HepG2 (cell line): ENCODE measurements at regions not wholly inside any gene's neighbourhood (a gene's known extent, or its start where the extent isn't known, plus 50 kb on each side); places are given as distances from the start of the nearest gene placed in this dataset.

Experiments
- ATAC-seq: fragments of 200-7000 bp; cut with Tn5 transposase; 3 replicates; pipeline ENCODE4 v1.9.1; 2020; ENCODE audit warnings: mild to moderate bottlenecking, moderate library complexity
- BruUV-seq: library from RNA; stranded (reverse); fragments of 400-500 nt; replicated peaks from 2 replicates; lab custom pipeline; 2021; lab: Mats Ljungman, UMichigan
- CTCF ChIA-PET: fragments of 300-600 bp; formaldehyde crosslinking; extraction: SDS; loops from one replicate; lab custom pipeline; 2021; ENCODE audit warnings: low total read pairs, inconsistent platforms, low intra/inter-chr PET ratio; lab: Yijun Ruan, JAX
- POLR2A ChIA-PET: fragments of 350-600 bp; sonication (Branson Sonifier 250); formaldehyde crosslinking; loops from one replicate; lab custom pipeline; 2020; ENCODE audit warnings: antibody characterized with exemption, inconsistent platforms; lab: Yijun Ruan, JAX
- DNase-seq: peaks from one replicate; pipeline ENCODE4 v3.0.0-alpha.2; 2015; ENCODE audit warnings: low spot score
- FAIRE-seq: peaks from 3 replicates; lab custom pipeline; 2011; peaks lifted over from hg19 to GRCh38; lab: Jason Lieb, UNC
- H2AFZ ChIP-seq: one replicate; pipeline ENCODE4 v1.6.1; 2011; ENCODE audit warnings: low read length, inconsistent platforms
- H3K27ac ChIP-seq: fragments of 300-600 bp; 3 replicates; pipeline ENCODE4 v1.8.0; 2011; ENCODE audit warnings: mixed run types, mild to moderate bottlenecking, mixed read lengths, low read length, inconsistent platforms; ENCODE audit not compliant: insufficient read depth; ENCODE audit errors: extremely low read length
- H3K27me3 ChIP-seq, 2 experiments: fragments of 200-600 bp in 1 of 2; 2 replicates in 1 of 2; 3 replicates in 1 of 2; pipeline versions ENCODE4 v1.6.0 to v1.8.0; 2011; ENCODE audit warnings: low read length in 2 of 2, mild to moderate bottlenecking in 2 of 2, moderate library complexity in 2 of 2, inconsistent platforms in 1 of 2; ENCODE audit not compliant: insufficient read depth in 2 of 2, control insufficient read depth in 1 of 2
- H3K36me3 ChIP-seq, 2 experiments: fragments of 200-600 bp in 1 of 2; replicated peaks in 1 of 2; 2 replicates in 1 of 2; 3 replicates in 1 of 2; pipeline versions ENCODE4 v1.5.1 to v1.8.0; 2011; ENCODE audit warnings: low read length in 2 of 2, inconsistent platforms in 1 of 2; ENCODE audit not compliant: insufficient read depth in 2 of 2, control insufficient read depth in 1 of 2
- H3K4me1 ChIP-seq: 2 replicates; pipeline ENCODE4 v1.5.1; 2012; ENCODE audit warnings: low read length, inconsistent platforms; ENCODE audit not compliant: insufficient read depth
- H3K4me2 ChIP-seq: 2 replicates; pipeline ENCODE4 v1.6.0; 2011; ENCODE audit warnings: low read depth, low read length, inconsistent platforms
- H3K4me3 ChIP-seq, 3 experiments: fragments of 200-600 bp in 1 of 3; sonication (generic), shearing (Covaris generic) in 1 of 3; replicated peaks in 1 of 3; 2 replicates each; pipeline ENCODE4 v1.5.1; 2011 to 2016; ENCODE audit warnings: low read length in 3 of 3, inconsistent platforms in 2 of 3, low read depth in 2 of 3, mild to moderate bottlenecking in 2 of 3, control low read depth in 1 of 3, mixed read lengths in 1 of 3; ENCODE audit not compliant: insufficient read depth in 1 of 3
- H3K79me2 ChIP-seq: one replicate; pipeline ENCODE4 v1.6.1; 2011; ENCODE audit warnings: low read length, inconsistent platforms; ENCODE audit not compliant: insufficient read depth
- H3K9ac ChIP-seq: 2 replicates; pipeline ENCODE4 v1.6.0; 2011; ENCODE audit warnings: mild to moderate bottlenecking, low read depth, low read length, inconsistent platforms; ENCODE audit not compliant: insufficient read depth
- H3K9me3 ChIP-seq: 2 replicates; pipeline ENCODE4 v1.5.1; 2012; ENCODE audit warnings: mild to moderate bottlenecking, low read length
- H4K20me1 ChIP-seq: 2 replicates; pipeline ENCODE4 v1.6.0; 2011; ENCODE audit warnings: inconsistent platforms, mild to moderate bottlenecking, low read length, moderate library complexity; ENCODE audit not compliant: insufficient read depth
- E2F1 ChIP-seq: sonication (generic); formaldehyde crosslinking; IDR thresholded peaks from 2 replicates; pipeline ENCODE4 v1.5.0; 2020; ENCODE audit warnings: missing genetic modification reagents
- GATAD2A ChIP-seq: IDR thresholded peaks from 2 replicates; pipeline ENCODE4 v1.6.1; 2016
- KLF6 ChIP-seq: IDR thresholded peaks from 2 replicates; pipeline ENCODE4 v1.8.0; 2016; ENCODE audit warnings: missing biosample characterization, missing genetic modification reagents
- MAFG ChIP-seq: sonication (generic); formaldehyde crosslinking; IDR thresholded peaks from 2 replicates; pipeline ENCODE4 v1.5.1; 2020; ENCODE audit warnings: mild to moderate bottlenecking, missing genetic modification reagents
- MAZ ChIP-seq, 2 experiments: sonication (generic) in 1 of 2; formaldehyde crosslinking in 1 of 2; IDR thresholded peaks; 2 replicates each; pipeline versions ENCODE4 v1.5.0 to v1.6.1; 2012 to 2020; ENCODE audit warnings: low read depth in 2 of 2, mild to moderate bottlenecking in 2 of 2, borderline replicate concordance in 1 of 2, improper control_type of control experiment in 1 of 2, low read length in 1 of 2, missing genetic modification reagents in 1 of 2, moderate library complexity in 1 of 2
- NBN ChIP-seq: fragments of 450-650 bp; conservative IDR thresholded peaks from 2 replicates; pipeline ENCODE4 v1.6.1; 2017
- NR2C2 ChIP-seq: sonication (generic); formaldehyde crosslinking; IDR thresholded peaks from 2 replicates; pipeline ENCODE4 v1.4.0; 2020; ENCODE audit warnings: missing genetic modification reagents, mild to moderate bottlenecking, moderate library complexity, borderline replicate concordance
- PAWR ChIP-seq: sonication (generic); formaldehyde crosslinking; IDR thresholded peaks from 2 replicates; pipeline ENCODE4 v1.4.0; 2020; ENCODE audit warnings: missing genetic modification reagents, mild to moderate bottlenecking, borderline replicate concordance
- PLSCR1 ChIP-seq: sonication (generic); formaldehyde crosslinking; IDR thresholded peaks from 2 replicates; pipeline ENCODE4 v1.5.0; 2020; ENCODE audit warnings: missing genetic modification reagents, mild to moderate bottlenecking, borderline replicate concordance
- SMARCC2 ChIP-seq: fragments of 450-650 bp; IDR thresholded peaks from 2 replicates; pipeline ENCODE4 v1.6.1; 2017; ENCODE audit warnings: antibody characterized with exemption, mild to moderate bottlenecking
- THAP7 ChIP-seq: sonication (generic); formaldehyde crosslinking; IDR thresholded peaks from 2 replicates; pipeline ENCODE4 v1.8.1; 2023; ENCODE audit warnings: mild to moderate bottlenecking, missing genetic modification reagents
- WIZ ChIP-seq: sonication (generic); formaldehyde crosslinking; IDR thresholded peaks from 2 replicates; pipeline ENCODE4 v1.5.1; 2020; ENCODE audit warnings: mild to moderate bottlenecking, missing genetic modification reagents
- ZBTB26 ChIP-seq: IDR thresholded peaks from 2 replicates; pipeline ENCODE4 v1.6.1; 2016; ENCODE audit warnings: missing compliant biosample characterization, missing genetic modification reagents, borderline replicate concordance
- ZNF282 ChIP-seq: fragments of 450-650 bp; IDR thresholded peaks from 2 replicates; pipeline ENCODE4 v1.6.1; 2018; ENCODE audit not compliant: partially characterized antibody
- ZNF563 ChIP-seq: sonication (generic); formaldehyde crosslinking; IDR thresholded peaks from 2 replicates; pipeline ENCODE4 v1.8.0; 2022; ENCODE audit warnings: mild to moderate bottlenecking, moderate library complexity, missing genetic modification reagents
- ZNF619 ChIP-seq: sonication (generic); formaldehyde crosslinking; IDR thresholded peaks from 2 replicates; pipeline ENCODE4 v1.4.0; 2020; ENCODE audit warnings: mild to moderate bottlenecking, missing genetic modification reagents
- ZNF775 ChIP-seq: sonication (generic); formaldehyde crosslinking; IDR thresholded peaks from 2 replicates; pipeline ENCODE4 v1.4.0; 2020; ENCODE audit warnings: missing genetic modification reagents, mild to moderate bottlenecking, moderate library complexity, borderline replicate concordance
- ZNF777 ChIP-seq: sonication (generic); formaldehyde crosslinking; IDR thresholded peaks from 2 replicates; pipeline ENCODE4 v1.4.0; 2020; ENCODE audit warnings: missing genetic modification reagents
- ZNF792 ChIP-seq: IDR thresholded peaks from 2 replicates; pipeline ENCODE4 v1.6.1; 2016
- WGBS: methylation state at CpG from one replicate; pipeline ENCODE4 v1.1.6; 2017; ENCODE audit warnings: low lambda C conversion rate; 5-methylcytosine and 5-hydroxymethylcytosine counted together
- in situ Hi-C: cut with HindIII; loops from 2 replicates; pipeline ENCODE4 v1.10.0; 2017; ENCODE audit warnings: low pct_unique_long_range_greater_than_20kb; ENCODE audit not compliant: extremely low pct_ligation_motif_present
- intact Hi-C: fragments of 100-400 bp; cut with micrococcal nuclease; formaldehyde crosslinking; loops from one replicate; pipeline ENCODE4 v1.10.0; 2022; ENCODE audit not compliant: unreplicated experiment

GRCh38 chr2:147390475-147390874 is 454.4 kb upstream of the ACVR2A start:
- in situ Hi-C loops, result loop anchor here (25.0 kb wide), 1 partner anchor 522 kb away; no protein-coding TSS in a partner anchor
- no peak for FAIRE-seq
- WGBS, result 3% methylated on average over 3 of the region's 3 CpGs

GRCh38 chr2:147389218-147389617 is 455.6 kb upstream of the ACVR2A start:
- no peak overlapping the region for H3K27ac ChIP-seq
- no peak overlapping the region for H3K4me3 ChIP-seq
- FAIRE-seq (no peak), ATAC-seq (no peak), DNase-seq (no peak)
- ChIA-PET CTCF (no interaction called here), POLR2A (no interaction called here)
- WGBS, result 22% methylated on average over 5 of the region's 5 CpGs
- no peaks in the 10 kb centered on the region for H3K79me2 ChIP-seq
- no peak overlapping the region for H3K4me2 ChIP-seq
- H3K36me3 ChIP-seq, result no peaks in the 10 kb centered on the region
- H3K9ac ChIP-seq, result no peak overlapping the region
- in situ Hi-C loops, result loop anchor here (25.0 kb wide), 1 partner anchor 523 kb away; no protein-coding TSS in a partner anchor
- no peaks in the 10 kb centered on the region for H3K27me3 ChIP-seq
- H4K20me1 ChIP-seq, result no peaks in the 10 kb centered on the region
- H2AFZ ChIP-seq, result no peak overlapping the region
- BruUV-seq, result no TSS peak
- intact Hi-C loops, result loop anchor here (10.0 kb wide), 1 partner anchor 526 kb away; no protein-coding TSS in a partner anchor
- no peaks in the 10 kb centered on the region for H3K9me3 ChIP-seq
- H3K4me1 ChIP-seq, result no peaks in the 10 kb centered on the region
- TF ChIP-seq ZNF563 (no peak), ZNF792 (no peak), MAFG (CRISPR knock-in tag) (no peak), ZBTB26 (CRISPR knock-in tag) (no peak), ZNF619 (CRISPR knock-in tag) (no peak), MAZ (IDR thresholded peaks at IDR 0.05; ENCODE audit: borderline replicate concordance, low read depth, low read length) (no peak), MAZ (CRISPR knock-in tag; IDR thresholded peaks at IDR 0.05; ENCODE audit: low read depth) (no peak), PLSCR1 (no peak), E2F1 (CRISPR knock-in tag) (no peak), ZNF282 (no peak), ZNF777 (CRISPR knock-in tag) (no peak), GATAD2A (CRISPR knock-in tag) (no peak), ZNF775 (CRISPR knock-in tag) (no peak)

More at GRCh38 chr2:147390475-147390874, 454.4 kb upstream of the ACVR2A start:
- no peak for ATAC-seq
- Histone ChIP-seq H3K27me3 (no peaks in the 10 kb centered on the region), H3K9ac (no peak overlapping the region), H2AFZ (no peak overlapping the region), H3K79me2 (no peaks in the 10 kb centered on the region), H3K9me3 (no peaks in the 10 kb centered on the region), H3K4me3 (no peak overlapping the region), H3K36me3 (no peaks in the 10 kb centered on the region), H3K27ac (no peak overlapping the region), H4K20me1 (no peaks in the 10 kb centered on the region), H3K4me1 (no peaks in the 10 kb centered on the region), H3K4me2 (no peak overlapping the region)
- no peak for TF ChIP-seq PAWR (CRISPR knock-in tag)
- no peak for TF ChIP-seq NR2C2 (CRISPR knock-in tag)
- no peak for TF ChIP-seq NBN
- TF ChIP-seq SMARCC2, result no peak
- no peak for TF ChIP-seq WIZ (CRISPR knock-in tag)
- TF ChIP-seq THAP7 (CRISPR knock-in tag), result no peak
- no peak for TF ChIP-seq KLF6 (CRISPR knock-in tag)
- BruUV-seq, result no TSS peak
- POLR2A ChIA-PET, result no interaction called here
- intact Hi-C loops, result no loop called here
- DNase-seq, result no peak
- CTCF ChIA-PET, result no interaction called here
